C4-2B (cell line): ENCODE measurements at regions not wholly inside any gene's neighbourhood (a gene's known extent, or its start where the extent isn't known, plus 50 kb on each side); places are given as distances from the start of the nearest gene placed in this dataset.

Source experiments
- H3K27ac ChIP-seq: fragments of 450-650 bp; 2 replicates; pipeline ENCODE4 v1.5.1; 2017
- CTCF ChIP-seq: fragments of 450-650 bp; conservative IDR thresholded peaks from 2 replicates; pipeline ENCODE4 v1.5.1; 2017; ENCODE audit warnings: mild to moderate bottlenecking
- ZFX ChIP-seq: fragments of 450-650 bp; IDR thresholded peaks from 2 replicates; pipeline ENCODE4 v1.6.1; 2017

- peak overlapping the region; percentile 74; the same call in 1 of the 2 replicates for H3K27ac ChIP-seq
- TF ChIP-seq CTCF (no peak), ZFX (no peak)
Observed at GRCh38 chr7:52956379-52956915, 79.0 kb upstream of the POM121L12 start.

- no peak for TF ChIP-seq CTCF
- no peak for TF ChIP-seq ZFX
- peak overlapping the region; percentile 74; the same call in 1 of the 2 replicates for H3K27ac ChIP-seq
Observed at GRCh38 chr7:52955522-52955921, 79.9 kb upstream of the POM121L12 start.

- no peak for TF ChIP-seq ZFX
- TF ChIP-seq CTCF, result no peak
- H3K27ac ChIP-seq, result no peak overlapping the region
Observed at GRCh38 chr7:52944921-52945320, 90.5 kb upstream of the POM121L12 start.

GRCh38 chr7:52940481-52940880, 95.0 kb upstream of the POM121L12 start:
- no peak for TF ChIP-seq ZFX
- TF ChIP-seq CTCF, result no peak
- H3K27ac ChIP-seq, result no peak overlapping the region

- no peak overlapping the region for H3K27ac ChIP-seq
- TF ChIP-seq ZFX (no peak), CTCF (no peak)
Observed at GRCh38 chr7:52938455-52939133, 96.8 kb upstream of the POM121L12 start.

GRCh38 chr7:52936750-52937149, 98.7 kb upstream of the POM121L12 start:
- TF ChIP-seq CTCF (no peak), ZFX (no peak)
- H3K27ac ChIP-seq, result no peak overlapping the region

GRCh38 chr7:52928591-52928990, 106.8 kb upstream of the POM121L12 start:
- no peak for TF ChIP-seq CTCF
- TF ChIP-seq ZFX, result no peak
- no peak overlapping the region for H3K27ac ChIP-seq
